ENCODE measurements at regions not wholly inside any gene's neighbourhood (a gene's known extent, or its start where the extent isn't known, plus 50 kb on each side); places are given as distances from the start of the nearest gene placed in this dataset.
A peak's percentile ranks its signal among the peaks of the same experiment; 100 is the strongest.

- no peak for DNase-seq
- no TSS peak for BruUV-seq (replicated peaks)
- H3K36me3 Mint-ChIP-seq (ENCODE audit: insufficient read depth, unreplicated experiment), result peaks cover 5% of the 10 kb centered on the region
- H3K9me3 Mint-ChIP-seq (ENCODE audit: low read depth, unreplicated experiment), result peaks cover 9% of the 10 kb centered on the region
- intact Hi-C loops (cut with micrococcal nuclease; ENCODE audit: unreplicated experiment), result loop anchor here (2.0 kb wide), 1 partner anchor 14 kb away; no protein-coding TSS in a partner anchor
- TF ChIP-seq CTCF (IDR thresholded peaks at IDR 0.05; ENCODE audit: unreplicated experiment), result no peak
- H3K4me1 Mint-ChIP-seq (ENCODE audit: low read depth, unreplicated experiment), result peaks cover 33% of the 10 kb centered on the region
- CTCF ChIA-PET, result interaction anchor here (0.7 to 1.5 kb wide), 5 partner anchors 10 to 306 kb away, joined by 3 to 5 read pairs (median 3); no protein-coding TSS in a partner anchor
- peak overlapping the region; percentile 25 for H3K27ac Mint-ChIP-seq (ENCODE audit: unreplicated experiment)
- H3K27me3 Mint-ChIP-seq (ENCODE audit: unreplicated experiment), result no peaks in the 10 kb centered on the region
- H3K4me3 Mint-ChIP-seq (ENCODE audit: low read depth, unreplicated experiment), result no peak overlapping the region
Measured at GRCh38 chr1:186512698-186513457, 52.0 kb upstream of the PDC start.

- H3K9me3 Mint-ChIP-seq (ENCODE audit: low read depth, unreplicated experiment), result peaks cover 10% of the 10 kb centered on the region
- H3K27me3 Mint-ChIP-seq (ENCODE audit: unreplicated experiment), result no peaks in the 10 kb centered on the region
- BruUV-seq (replicated peaks), result no TSS peak
- CTCF ChIA-PET, result interaction anchor here (0.7 to 1.5 kb wide), 5 partner anchors 9 to 170 kb away, joined by 3 to 6 read pairs (median 4); no protein-coding TSS in a partner anchor
- peaks cover 5% of the 10 kb centered on the region for H3K36me3 Mint-ChIP-seq (ENCODE audit: insufficient read depth, unreplicated experiment)
- TF ChIP-seq CTCF (IDR thresholded peaks at IDR 0.05; ENCODE audit: unreplicated experiment), result no peak
- peaks cover 33% of the 10 kb centered on the region for H3K4me1 Mint-ChIP-seq (ENCODE audit: low read depth, unreplicated experiment)
- H3K4me3 Mint-ChIP-seq (ENCODE audit: low read depth, unreplicated experiment), result peak overlapping the region; percentile 16
- H3K27ac Mint-ChIP-seq (ENCODE audit: unreplicated experiment), result peak overlapping the region; percentile 25
- intact Hi-C loops (cut with micrococcal nuclease; ENCODE audit: unreplicated experiment), result loop anchor here (2.0 kb wide), 1 partner anchor 13 kb away; no protein-coding TSS in a partner anchor
- peak; percentile 84 for DNase-seq
Measured at GRCh38 chr1:186511761-186512637, 51.1 kb upstream of the PDC start.

Data from Calu3 (cell line).